Activated T-helper 2 cell treated with anti-CD3 and anti-CD28 coated beads, Interferon-gamma antibody, Interleukin-2, Interleukin-4, amounts not matched to agents 10 μg/mL and 5 μg/mL and 100 μg/mL, durations not matched to agents 14 hours and 24 hours and 36 hours (primary cell): ENCODE measurements at regions not wholly inside any gene's neighbourhood (a gene's known extent, or its start where the extent isn't known, plus 50 kb on each side); places are given as distances from the start of the nearest gene placed in this dataset.
"Not testable (repeated sequence)": the region's sequence is repeated elsewhere in the genome, so short reads cannot be mapped to it uniquely, and the experiment has no call there.

Experiments
- DNase-seq: peaks from one replicate; pipeline ENCODE4 v3.0.0; 2021; ENCODE audit warnings: low spot score
- H3K27ac Mint-ChIP-seq: one replicate; pipeline ENCODE4 v1.8.0; 2021; ENCODE audit warnings: mixed read lengths
- H3K27me3 Mint-ChIP-seq: one replicate; pipeline ENCODE4 v1.8.0; 2021; ENCODE audit warnings: low read depth, mixed read lengths
- H3K36me3 Mint-ChIP-seq: one replicate; pipeline ENCODE4 v1.8.0; 2021; ENCODE audit warnings: low read depth, mixed read lengths
- H3K4me1 Mint-ChIP-seq: one replicate; pipeline ENCODE4 v1.8.0; 2021; ENCODE audit warnings: low read depth, mixed read lengths
- H3K4me3 Mint-ChIP-seq: one replicate; pipeline ENCODE4 v1.8.0; 2021; ENCODE audit warnings: low read depth, mild to moderate bottlenecking, moderate library complexity, mixed read lengths
- H3K9me3 Mint-ChIP-seq: one replicate; pipeline ENCODE4 v1.8.0; 2021; ENCODE audit warnings: mixed read lengths
- intact Hi-C: fragments of 100-400 bp; cut with micrococcal nuclease; formaldehyde crosslinking; loops from one replicate; pipeline ENCODE4 v1.15.1; 2023

DNA sequence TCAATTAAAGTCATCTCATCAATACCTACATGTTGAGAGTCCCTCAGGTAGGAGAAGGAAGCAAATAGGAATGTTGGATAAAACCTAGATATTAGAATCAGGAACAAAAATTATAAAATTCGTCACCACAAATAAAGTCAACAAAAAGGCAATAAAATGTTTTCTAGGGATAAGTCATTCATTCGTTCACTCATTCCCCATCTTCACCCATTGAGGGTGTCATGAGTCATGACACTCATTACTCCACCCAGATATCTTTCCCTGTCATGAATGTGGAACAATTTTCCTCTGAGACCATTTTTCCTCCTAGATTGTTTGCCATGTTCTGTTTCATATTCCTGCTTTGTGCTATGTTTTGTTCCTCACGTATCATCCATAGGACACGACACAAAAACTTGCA, 50.9 kb upstream of the OLIG3 start:
- intact Hi-C loops, result no loop called here
- Mint-ChIP-seq H3K27me3 (peaks cover 25% of the 10 kb centered on the region), H3K36me3 (no peaks in the 10 kb centered on the region), H3K4me3 (no peak overlapping the region), H3K4me1 (peaks cover 6% of the 10 kb centered on the region), H3K27ac (no peak overlapping the region), H3K9me3 (no peaks in the 10 kb centered on the region)
- no peak for DNase-seq

DNA sequence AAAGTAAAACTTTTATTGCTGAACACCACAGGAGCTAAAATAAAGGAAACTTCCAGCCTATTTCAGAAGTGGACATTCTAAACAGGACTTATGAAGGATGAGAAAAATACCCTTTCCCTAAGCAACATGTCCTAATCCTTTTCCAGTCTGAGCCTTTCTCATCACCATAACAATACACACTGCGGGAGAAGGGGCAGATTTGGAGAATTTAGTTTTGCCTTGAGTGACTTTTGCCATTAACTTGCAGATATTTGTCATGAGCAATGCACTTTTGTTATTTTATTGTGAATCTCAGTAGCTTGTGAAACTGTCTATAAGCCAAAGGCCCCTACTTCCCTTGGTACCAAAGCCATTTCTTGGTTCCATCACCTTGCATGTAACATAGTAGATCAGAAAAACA, 53.0 kb upstream of the OLIG3 start:
- DNase-seq, result no peak
- H3K36me3 Mint-ChIP-seq, result no peaks in the 10 kb centered on the region
- peaks cover 6% of the 10 kb centered on the region for H3K4me1 Mint-ChIP-seq
- H3K27ac Mint-ChIP-seq, result no peak overlapping the region
- H3K27me3 Mint-ChIP-seq, result peaks cover 27% of the 10 kb centered on the region
- H3K4me3 Mint-ChIP-seq, result no peak overlapping the region
- H3K9me3 Mint-ChIP-seq, result no peaks in the 10 kb centered on the region
- intact Hi-C loops, result no loop called here

GRCh38 chr6:137547601-137548000, 53.4 kb upstream of the OLIG3 start:
- no peaks in the 10 kb centered on the region for H3K36me3 Mint-ChIP-seq
- no peak overlapping the region for H3K27ac Mint-ChIP-seq
- no peak for DNase-seq
- peaks cover 27% of the 10 kb centered on the region for H3K27me3 Mint-ChIP-seq
- H3K4me3 Mint-ChIP-seq, result no peak overlapping the region
- H3K9me3 Mint-ChIP-seq, result no peaks in the 10 kb centered on the region
- H3K4me1 Mint-ChIP-seq, result peaks cover 5% of the 10 kb centered on the region
- intact Hi-C loops, result no loop called here

- intact Hi-C loops, result no loop called here
- Mint-ChIP-seq H3K27me3 (peaks cover 27% of the 10 kb centered on the region), H3K9me3 (no peaks in the 10 kb centered on the region), H3K4me1 (no peaks in the 10 kb centered on the region), H3K4me3 (no peak overlapping the region), H3K36me3 (no peaks in the 10 kb centered on the region), H3K27ac (no peak overlapping the region)
- DNase-seq, result no peak
Observed at GRCh38 chr6:137549106-137549505, 54.9 kb upstream of the OLIG3 start.

DNA sequence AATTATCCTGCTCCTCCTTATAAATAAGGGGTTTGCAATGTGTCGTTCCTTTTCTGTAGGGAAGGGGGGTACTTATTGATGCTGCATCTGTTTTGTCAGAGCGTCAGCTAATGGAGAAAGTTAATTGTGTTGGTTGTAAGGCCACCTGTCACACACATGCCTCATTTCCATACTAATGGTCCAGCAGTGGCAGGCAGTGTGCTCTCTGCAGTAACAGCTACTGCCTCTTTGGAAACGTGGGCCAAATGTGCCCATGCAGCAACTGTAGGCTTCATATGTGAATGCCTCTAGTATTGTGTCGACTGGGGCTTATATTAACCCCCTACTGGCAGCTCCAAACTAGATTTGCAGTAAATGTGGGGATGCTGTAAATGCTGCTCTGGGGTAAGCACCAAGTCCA, 56.3 kb upstream of the OLIG3 start:
- DNase-seq, result no peak
- no peaks in the 10 kb centered on the region for H3K4me1 Mint-ChIP-seq
- no peaks in the 10 kb centered on the region for H3K36me3 Mint-ChIP-seq
- intact Hi-C loops, result no loop called here
- peaks cover 29% of the 10 kb centered on the region for H3K27me3 Mint-ChIP-seq
- no peak overlapping the region for H3K27ac Mint-ChIP-seq
- H3K9me3 Mint-ChIP-seq, result no peaks in the 10 kb centered on the region
- H3K4me3 Mint-ChIP-seq, result no peak overlapping the region

- DNase-seq, result no peak
- Mint-ChIP-seq H3K36me3 (no peaks in the 10 kb centered on the region), H3K27ac (no peak overlapping the region), H3K4me1 (peaks cover 2% of the 10 kb centered on the region), H3K9me3 (peaks cover 3% of the 10 kb centered on the region), H3K4me3 (no peak overlapping the region), H3K27me3 (peaks cover 29% of the 10 kb centered on the region)
- intact Hi-C loops, result no loop called here
Observed at GRCh38 chr6:137552146-137552545, 58.0 kb upstream of the OLIG3 start.

DNA sequence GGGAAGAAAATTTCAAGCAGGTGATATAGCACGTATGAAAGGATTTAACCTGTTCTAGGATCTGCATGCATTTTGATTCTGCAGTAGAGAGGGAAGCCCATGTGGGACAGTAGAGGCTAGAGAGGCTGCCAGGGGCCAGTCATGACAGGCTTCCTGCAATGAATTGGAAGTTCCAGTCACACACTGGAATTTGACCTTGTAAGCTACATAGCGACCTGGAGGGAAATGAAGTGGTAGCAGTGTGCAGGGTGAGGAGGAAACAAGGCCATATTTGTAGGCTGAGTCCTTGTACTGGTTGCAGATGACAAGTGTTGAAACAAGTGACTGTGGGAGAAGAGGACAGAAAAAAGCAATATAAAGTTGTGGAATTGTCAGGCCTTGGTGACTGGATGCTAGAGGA, 58.6 kb upstream of the OLIG3 start:
- Mint-ChIP-seq H3K9me3 (peaks cover 3% of the 10 kb centered on the region), H3K4me1 (peaks cover 2% of the 10 kb centered on the region), H3K27ac (no peak overlapping the region), H3K4me3 (no peak overlapping the region), H3K27me3 (peaks cover 26% of the 10 kb centered on the region), H3K36me3 (no peaks in the 10 kb centered on the region)
- intact Hi-C loops, result no loop called here
- DNase-seq, result no peak

GRCh38 chr6:137559521-137560183, 65.5 kb upstream of the OLIG3 start:
- peaks cover 17% of the 10 kb centered on the region for H3K27me3 Mint-ChIP-seq
- DNase-seq, result peak; percentile 10
- H3K27ac Mint-ChIP-seq, intact Hi-C loops: not testable (repeated sequence)
- H3K36me3 Mint-ChIP-seq, result peaks cover 13% of the 10 kb centered on the region
- H3K4me3 Mint-ChIP-seq, result peak overlapping the region; percentile 6
- H3K4me1 Mint-ChIP-seq, result peaks cover 20% of the 10 kb centered on the region
- peaks cover 22% of the 10 kb centered on the region for H3K9me3 Mint-ChIP-seq

GRCh38 chr6:137560184-137560563, 66.0 kb upstream of the OLIG3 start:
- H3K4me1 Mint-ChIP-seq, result peaks cover 20% of the 10 kb centered on the region
- no peak for DNase-seq
- no peak overlapping the region for H3K27ac Mint-ChIP-seq
- H3K4me3 Mint-ChIP-seq, result no peak overlapping the region
- H3K36me3 Mint-ChIP-seq, result peaks cover 13% of the 10 kb centered on the region
- intact Hi-C loops, result no loop called here
- peaks cover 22% of the 10 kb centered on the region for H3K9me3 Mint-ChIP-seq
- peaks cover 16% of the 10 kb centered on the region for H3K27me3 Mint-ChIP-seq

- Mint-ChIP-seq H3K4me1 (no peaks in the 10 kb centered on the region), H3K27me3 (peaks cover 54% of the 10 kb centered on the region), H3K9me3 (no peaks in the 10 kb centered on the region), H3K27ac (no peak overlapping the region), H3K4me3 (no peak overlapping the region), H3K36me3 (no peaks in the 10 kb centered on the region)
- intact Hi-C loops, result no loop called here
- DNase-seq, result no peak
Observed at GRCh38 chr6:137568067-137568466, 73.9 kb upstream of the OLIG3 start.

- Mint-ChIP-seq H3K36me3 (no peaks in the 10 kb centered on the region), H3K9me3 (no peaks in the 10 kb centered on the region), H3K27ac (no peak overlapping the region), H3K27me3 (peaks cover 69% of the 10 kb centered on the region), H3K4me1 (no peaks in the 10 kb centered on the region), H3K4me3 (no peak overlapping the region)
- DNase-seq, result no peak
- intact Hi-C loops, result no loop called here
Observed at GRCh38 chr6:137570393-137570792, 76.2 kb upstream of the OLIG3 start.

GRCh38 chr6:137571854-137572253, 77.7 kb upstream of the OLIG3 start:
- H3K4me1 Mint-ChIP-seq, result no peaks in the 10 kb centered on the region
- H3K27ac Mint-ChIP-seq, result no peak overlapping the region
- H3K9me3 Mint-ChIP-seq, result no peaks in the 10 kb centered on the region
- DNase-seq, result peak; percentile 45
- intact Hi-C loops, result no loop called here
- peaks cover 66% of the 10 kb centered on the region for H3K27me3 Mint-ChIP-seq
- no peaks in the 10 kb centered on the region for H3K36me3 Mint-ChIP-seq
- no peak overlapping the region for H3K4me3 Mint-ChIP-seq

DNA sequence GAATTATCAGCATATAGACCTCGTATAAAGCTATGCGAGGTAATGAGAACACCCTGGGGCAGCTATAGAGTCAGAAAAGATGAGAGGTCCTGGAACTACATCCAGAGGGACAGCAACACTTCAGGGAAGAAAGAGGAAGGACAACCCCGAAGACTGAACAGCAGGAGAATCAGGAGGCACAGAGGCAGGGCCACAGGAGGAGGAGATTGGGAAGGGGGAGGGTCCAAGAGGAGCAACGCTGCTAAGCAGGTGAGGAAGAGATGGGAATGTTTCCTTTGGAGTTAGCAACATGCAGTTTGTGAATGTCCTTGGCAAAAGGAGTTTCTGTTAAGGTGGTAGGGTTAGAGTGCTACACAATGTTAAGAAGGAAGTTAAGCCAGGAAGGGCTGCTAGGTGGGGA, 79.5 kb upstream of the OLIG3 start:
- no peak for DNase-seq
- Mint-ChIP-seq H3K4me1 (no peaks in the 10 kb centered on the region), H3K27me3 (peaks cover 56% of the 10 kb centered on the region)

DNA sequence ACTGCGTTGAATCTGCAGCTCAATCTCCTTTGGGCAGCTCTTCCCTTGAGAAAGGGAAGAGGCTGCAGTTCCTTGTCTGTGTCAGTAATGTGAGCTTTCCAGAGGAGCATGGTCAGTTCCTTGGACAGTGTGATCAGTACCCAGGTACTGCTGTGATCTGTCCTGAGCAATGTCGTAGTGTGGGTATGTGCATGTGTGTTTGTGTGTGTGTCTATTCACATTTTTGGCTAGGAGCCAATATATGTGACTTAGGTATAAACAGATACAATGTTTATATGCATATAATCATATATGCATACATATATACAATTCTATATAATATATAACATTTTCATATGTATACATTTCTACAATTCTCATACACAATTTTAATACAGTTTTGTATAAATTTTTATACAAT, 85.4 kb upstream of the OLIG3 start:
- Mint-ChIP-seq H3K9me3 (no peaks in the 10 kb centered on the region), H3K36me3 (no peaks in the 10 kb centered on the region), H3K27me3 (peaks cover 32% of the 10 kb centered on the region), H3K4me1 (no peaks in the 10 kb centered on the region), H3K27ac (no peak overlapping the region), H3K4me3 (no peak overlapping the region)
- DNase-seq, result no peak
- intact Hi-C loops, result no loop called here

More for the DNA sequence above, 79.5 kb upstream of the OLIG3 start:
- H3K4me3 Mint-ChIP-seq, result no peak overlapping the region
- H3K36me3 Mint-ChIP-seq, result no peaks in the 10 kb centered on the region
- H3K9me3 Mint-ChIP-seq, result no peaks in the 10 kb centered on the region
- intact Hi-C loops, result no loop called here
- H3K27ac Mint-ChIP-seq, result no peak overlapping the region
